D341Med (cell line): ENCODE measurements at regions not wholly inside any gene's neighbourhood (a gene's known extent, or its start where the extent isn't known, plus 50 kb on each side); places are given as distances from the start of the nearest gene placed in this dataset.
"Not testable (repeated sequence)": the region's sequence is repeated elsewhere in the genome, so short reads cannot be mapped to it uniquely, and the experiment has no call there.

ENCODE experiments used
- DNase-seq: peaks from one replicate; pipeline ENCODE4 v3.0.0; 2012; ENCODE audit warnings: low spot score

GRCh38 chr13:47892374-47892773, 108.7 kb downstream of the SUCLA2 start:
- no peak for DNase-seq

DNA sequence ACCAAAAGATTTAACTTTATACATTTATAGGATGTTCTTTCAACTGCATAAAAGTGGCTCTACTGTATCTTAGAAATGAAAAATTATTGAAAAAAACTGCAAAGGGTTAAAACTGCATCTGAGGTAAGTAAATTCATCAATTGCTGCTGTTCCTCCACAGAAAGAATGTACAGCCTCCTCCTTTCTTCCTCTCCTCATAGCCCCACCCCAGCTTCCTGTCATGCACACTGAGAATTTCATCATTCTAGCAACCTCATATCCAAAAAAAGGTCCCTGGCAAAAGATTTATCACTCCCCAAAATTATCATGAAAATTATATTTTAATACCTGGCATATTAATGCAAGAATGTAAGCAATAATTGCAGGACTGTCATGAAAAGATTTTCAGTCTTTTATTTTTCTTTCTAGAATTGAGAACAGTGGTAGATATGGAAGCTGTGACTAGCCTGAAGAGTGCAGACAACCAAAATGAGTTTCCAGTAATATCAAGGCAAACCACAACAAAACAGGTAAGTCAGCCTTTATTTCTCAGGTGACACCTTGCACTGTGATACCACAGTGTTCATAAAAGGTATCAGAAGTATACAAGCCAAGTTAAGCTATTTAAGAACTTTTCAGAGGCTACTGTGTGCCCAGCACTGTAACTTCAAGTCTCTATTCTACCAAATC, 110.8 kb downstream of the SUCLA2 start:
- no peak for DNase-seq

DNA sequence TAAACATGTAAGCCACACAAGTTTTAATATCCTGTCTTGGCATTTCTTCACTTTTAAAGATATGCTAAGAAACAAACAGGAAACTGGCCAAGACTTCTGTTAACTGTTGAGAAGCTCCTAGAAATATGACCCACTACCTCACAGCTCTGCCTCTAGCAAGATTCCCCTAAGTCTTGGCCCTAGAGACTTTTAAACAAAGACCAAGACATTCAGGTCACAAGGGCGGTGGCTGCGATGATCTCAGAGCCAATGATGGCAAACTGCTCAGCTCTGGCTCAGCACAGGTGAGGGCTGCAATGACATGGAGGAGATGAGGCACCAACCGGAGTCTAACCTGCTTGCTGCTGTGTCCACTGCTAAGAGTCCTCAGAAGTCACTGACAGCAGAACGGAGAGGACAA, 114.8 kb downstream of the SUCLA2 start:
- no peak for DNase-seq

DNA sequence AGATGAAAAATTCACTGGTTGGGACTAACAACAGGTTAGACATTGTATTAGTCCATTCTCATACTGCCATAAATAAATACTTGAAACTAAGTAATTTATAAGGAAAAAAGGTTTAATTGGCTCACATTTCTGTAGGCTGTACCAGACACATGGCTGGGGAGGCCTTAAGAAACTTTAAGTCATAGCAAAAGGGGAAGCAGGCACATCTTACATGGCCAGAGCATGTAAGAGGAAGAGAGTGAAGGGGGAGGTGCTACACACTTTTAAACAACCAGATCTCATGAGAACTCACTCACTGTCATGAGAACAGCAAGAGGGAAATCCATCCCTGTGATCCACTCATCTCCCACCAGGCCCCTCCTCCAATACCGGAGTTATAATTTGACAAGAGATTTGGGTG, 125.9 kb downstream of the SUCLA2 start:
- no peak for DNase-seq

GRCh38 chr13:47873987-47874386, 127.1 kb downstream of the SUCLA2 start:
- DNase-seq: not testable (repeated sequence)

DNA sequence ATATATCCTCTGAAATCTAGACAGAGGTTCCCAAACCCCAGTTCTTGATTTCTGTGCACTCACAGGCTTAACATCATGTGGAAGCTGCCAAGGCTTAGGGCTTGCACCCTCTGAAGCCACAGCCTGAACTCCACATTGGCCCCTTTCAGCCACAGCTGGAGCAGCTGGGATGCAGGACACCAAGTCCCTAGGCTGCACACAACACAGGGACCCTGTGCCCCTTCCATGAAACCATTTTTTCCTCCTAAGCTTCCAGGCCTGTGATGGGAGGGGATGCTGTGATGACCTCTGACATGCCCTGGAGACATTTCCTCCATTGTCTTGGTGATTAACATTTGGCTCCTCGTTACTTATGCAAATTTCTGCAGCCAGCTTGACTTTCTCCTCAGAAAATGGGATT, 127.8 kb downstream of the SUCLA2 start:
- DNase-seq: not testable (repeated sequence)

GRCh38 chr13:47869776-47870175, 131.3 kb downstream of the SUCLA2 start:
- no peak for DNase-seq

DNA sequence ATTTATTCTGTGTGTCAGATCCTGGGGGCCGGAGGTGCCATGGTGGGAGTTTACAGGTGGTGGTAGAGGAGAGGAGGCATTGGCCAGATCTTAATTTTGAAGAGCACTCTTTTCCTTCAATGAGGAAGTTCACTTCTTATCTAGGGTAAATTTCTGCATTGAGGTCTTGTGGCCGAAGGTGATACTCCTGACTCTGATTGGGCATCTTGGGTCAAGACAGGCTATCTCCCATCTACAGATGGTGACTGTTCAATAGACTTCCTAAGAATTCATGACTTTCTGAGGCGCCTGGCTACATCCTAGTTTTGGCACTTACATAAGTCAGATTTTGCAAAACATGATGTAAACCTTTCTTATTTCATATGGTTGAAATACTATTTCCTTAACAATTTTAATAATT, 135.2 kb downstream of the SUCLA2 start:
- no peak for DNase-seq

DNA sequence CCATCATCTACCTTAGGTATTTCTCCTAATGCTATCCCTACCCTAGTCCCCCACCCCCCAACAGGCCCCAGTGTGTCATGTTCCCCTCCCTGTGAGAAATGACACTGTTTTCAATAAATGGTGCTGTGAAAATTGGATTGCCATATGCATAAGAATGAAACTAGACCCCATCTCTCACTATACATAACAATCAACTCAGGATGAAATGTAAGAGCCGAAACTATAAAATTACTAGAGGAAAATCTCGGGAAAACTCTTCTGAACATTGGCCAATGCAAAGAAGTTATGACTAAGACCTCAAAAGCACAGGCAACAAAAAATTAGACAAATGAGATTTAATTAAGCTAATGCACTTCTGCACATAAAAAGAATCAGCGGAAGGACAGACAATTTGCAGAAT, 138.2 kb downstream of the SUCLA2 start:
- no peak for DNase-seq

- no peak for DNase-seq
Observed at GRCh38 chr13:47859165-47859564, 141.9 kb downstream of the SUCLA2 start.

- DNase-seq: no peak
Observed at GRCh38 chr13:47858042-47859025, 142.7 kb downstream of the SUCLA2 start.

DNA sequence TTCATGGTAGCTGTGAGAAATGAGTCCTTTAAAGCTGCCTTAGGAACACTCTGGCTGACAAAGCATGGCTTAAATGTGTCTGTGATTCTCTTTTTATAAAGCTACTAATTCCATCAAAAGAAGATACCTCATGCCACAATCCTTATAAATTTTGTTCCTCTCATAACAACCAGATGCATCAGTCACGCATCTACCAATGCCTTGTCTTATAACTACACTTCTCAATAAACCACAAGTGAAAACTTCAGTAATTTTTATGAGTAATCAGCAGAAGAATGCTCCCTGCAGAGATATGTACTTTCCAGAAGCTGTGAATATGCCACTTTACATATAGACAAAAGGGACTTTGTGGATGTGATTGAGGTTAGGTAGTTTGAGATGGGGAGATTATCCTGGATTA, 147.8 kb downstream of the SUCLA2 start:
- DNase-seq: no peak

DNA sequence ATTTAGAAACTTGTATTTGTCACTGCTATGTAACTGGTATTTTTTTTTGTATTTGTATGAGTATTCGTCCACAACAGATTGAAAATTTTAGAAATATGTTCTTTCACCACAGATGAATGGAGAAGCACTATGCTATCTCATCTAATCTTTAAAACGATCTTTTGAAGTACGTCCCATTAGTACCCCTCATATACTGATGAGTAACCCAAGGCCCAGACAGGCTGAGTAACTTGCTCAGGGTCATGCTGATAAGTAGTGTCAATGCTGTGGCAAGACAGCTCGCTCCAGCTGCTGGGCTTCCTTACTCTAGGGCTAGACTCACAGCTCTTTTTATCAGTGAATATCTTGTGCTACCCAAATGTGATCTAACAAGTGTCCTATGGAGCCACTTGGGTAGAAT, 154.2 kb downstream of the SUCLA2 start:
- DNase-seq: no peak

- no peak for DNase-seq
Observed at GRCh38 chr13:47845981-47846380, 155.1 kb downstream of the SUCLA2 start.

DNA sequence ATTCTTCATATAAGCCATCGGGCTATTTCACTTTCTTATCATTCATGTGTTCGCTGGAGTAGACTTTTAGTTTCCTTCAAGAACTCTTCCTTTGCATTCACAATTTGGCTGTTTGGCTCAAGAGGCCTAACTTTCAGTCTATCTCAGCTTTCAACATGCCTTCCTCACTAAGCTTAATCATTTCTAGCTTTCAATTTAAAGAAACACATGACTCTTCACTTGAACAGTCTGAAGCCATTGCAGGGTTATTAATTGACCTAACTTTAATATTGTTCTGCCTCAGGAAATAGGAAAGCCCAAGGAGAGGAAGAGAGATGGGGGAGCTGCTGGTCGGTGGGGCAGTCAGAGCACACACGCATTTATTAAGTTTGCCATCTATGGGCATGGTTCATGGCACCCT, 158.1 kb downstream of the SUCLA2 start:
- no peak for DNase-seq

DNA sequence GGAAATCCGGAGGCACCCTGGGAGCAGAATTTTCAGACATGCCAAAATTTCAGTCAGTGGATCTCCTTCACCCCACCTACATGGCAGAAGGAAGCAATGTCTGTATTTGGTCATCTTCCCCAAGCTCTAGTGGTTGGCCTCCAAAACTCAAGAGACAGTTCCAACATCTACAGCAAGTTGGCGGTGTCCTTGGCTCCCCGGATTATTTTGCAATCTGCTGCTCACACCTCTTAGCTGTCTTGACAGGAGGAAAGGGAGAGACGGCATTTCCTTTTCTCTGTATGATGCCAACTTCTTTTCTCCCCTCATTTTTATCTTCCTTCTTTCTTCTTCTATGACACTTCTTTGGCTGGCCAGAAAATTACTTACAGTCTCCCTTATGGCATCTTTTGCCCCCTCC, 159.9 kb downstream of the SUCLA2 start:
- no peak for DNase-seq

- no peak for DNase-seq
Observed at GRCh38 chr13:47837906-47838305, 163.2 kb downstream of the SUCLA2 start.

- no peak for DNase-seq
Observed at GRCh38 chr13:47837104-47837880, 163.8 kb downstream of the SUCLA2 start.

- DNase-seq: no peak
Observed at GRCh38 chr13:47835470-47836228, 165.4 kb downstream of the SUCLA2 start.

- no peak for DNase-seq
Observed at GRCh38 chr13:47832458-47832972, 168.6 kb downstream of the SUCLA2 start.

DNA sequence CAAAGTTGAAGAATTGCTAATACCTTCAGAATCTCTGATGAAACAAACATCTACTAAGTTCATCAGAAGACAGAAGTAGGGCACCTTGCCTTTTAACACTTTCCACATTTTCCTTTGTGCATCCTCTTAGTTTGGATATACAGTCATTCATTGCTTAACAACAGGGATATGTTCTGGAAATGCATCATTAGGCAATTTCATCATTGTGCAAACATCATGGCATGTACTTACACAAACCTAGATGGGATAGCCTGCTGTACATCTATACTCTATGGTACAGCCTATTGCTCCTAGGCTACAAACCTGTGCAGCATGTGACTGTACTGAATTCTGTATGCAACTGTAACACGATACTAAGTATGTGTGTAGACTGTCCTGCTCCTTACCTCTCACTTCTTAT, 169.8 kb downstream of the SUCLA2 start:
- no peak for DNase-seq

DNA sequence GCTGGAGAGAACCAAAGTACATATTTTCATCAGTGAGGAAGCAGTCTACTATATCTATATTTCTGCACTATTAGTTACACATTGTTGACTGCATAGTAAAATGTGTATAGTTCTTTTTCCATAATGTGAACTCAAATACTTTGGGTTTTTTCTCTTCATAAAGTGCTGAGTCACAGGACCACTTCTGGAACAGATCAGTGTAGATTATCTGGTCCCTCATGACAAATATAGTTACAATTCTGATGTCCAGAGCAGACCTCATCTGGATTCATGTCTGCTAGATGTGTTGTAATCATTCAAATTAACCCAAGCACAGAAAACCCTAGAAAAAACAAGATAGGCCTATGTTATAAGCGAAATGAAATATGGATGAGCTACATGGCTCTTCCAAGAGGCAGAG, 171.4 kb downstream of the SUCLA2 start:
- DNase-seq: no peak
